KOPT-K1 (cell line): ENCODE measurements at regions not wholly inside any gene's neighbourhood (a gene's known extent, or its start where the extent isn't known, plus 50 kb on each side); places are given as distances from the start of the nearest gene placed in this dataset.

Experiments
- H3K27ac ChIP-seq: fragments of 200-600 bp; sonication (generic); 2 replicates; pipeline ENCODE4 v1.5.1; 2016; ENCODE audit warnings: antibody characterized with exemption, mild to moderate bottlenecking, low read depth, low read length; ENCODE audit not compliant: poor library complexity, severe bottlenecking
- H3K36me3 ChIP-seq: fragments of 200-600 bp; sonication (generic); 2 replicates; pipeline ENCODE4 v1.5.1; 2017; ENCODE audit warnings: antibody characterized with exemption, mild to moderate bottlenecking, low read length, moderate library complexity; ENCODE audit not compliant: insufficient read depth
- H3K9me3 ChIP-seq: fragments of 200-600 bp; sonication (generic); 2 replicates; pipeline ENCODE4 v1.5.1; 2017; ENCODE audit warnings: antibody characterized with exemption, low read length, mild to moderate bottlenecking; ENCODE audit not compliant: insufficient read depth, poor library complexity, severe bottlenecking

GRCh38 chr3:59256230-59256629 is 206.4 kb upstream of the CFAP20DC start:
- H3K36me3 ChIP-seq: no peaks in the 10 kb centered on the region
- H3K9me3 ChIP-seq: no peaks in the 10 kb centered on the region
- H3K27ac ChIP-seq: no peak overlapping the region

- no peaks in the 10 kb centered on the region for H3K36me3 ChIP-seq
- no peaks in the 10 kb centered on the region for H3K9me3 ChIP-seq
- H3K27ac ChIP-seq: no peak overlapping the region
Measured at GRCh38 chr3:59254976-59255375, 205.2 kb upstream of the CFAP20DC start.

GRCh38 chr3:59254433-59254832 is 204.6 kb upstream of the CFAP20DC start:
- Histone ChIP-seq H3K27ac (no peak overlapping the region), H3K9me3 (no peaks in the 10 kb centered on the region), H3K36me3 (no peaks in the 10 kb centered on the region)

- H3K9me3 ChIP-seq: no peaks in the 10 kb centered on the region
- no peak overlapping the region for H3K27ac ChIP-seq
- no peaks in the 10 kb centered on the region for H3K36me3 ChIP-seq
Measured at GRCh38 chr3:59253523-59253922, 203.7 kb upstream of the CFAP20DC start.

GRCh38 chr3:59251869-59252268 is 202.0 kb upstream of the CFAP20DC start:
- no peaks in the 10 kb centered on the region for H3K9me3 ChIP-seq
- no peak overlapping the region for H3K27ac ChIP-seq
- no peaks in the 10 kb centered on the region for H3K36me3 ChIP-seq

- no peak overlapping the region for H3K27ac ChIP-seq
- no peaks in the 10 kb centered on the region for H3K9me3 ChIP-seq
- H3K36me3 ChIP-seq: no peaks in the 10 kb centered on the region
Measured at GRCh38 chr3:59250600-59250999, 200.8 kb upstream of the CFAP20DC start.

- H3K36me3 ChIP-seq: no peaks in the 10 kb centered on the region
- H3K27ac ChIP-seq: no peak overlapping the region
- H3K9me3 ChIP-seq: no peaks in the 10 kb centered on the region
Measured at GRCh38 chr3:59249698-59250361, 200.0 kb upstream of the CFAP20DC start.

- Histone ChIP-seq H3K36me3 (no peaks in the 10 kb centered on the region), H3K9me3 (no peaks in the 10 kb centered on the region), H3K27ac (no peak overlapping the region)
Measured at GRCh38 chr3:59249004-59249403, 199.2 kb upstream of the CFAP20DC start.

GRCh38 chr3:59247402-59247841 is 197.6 kb upstream of the CFAP20DC start:
- H3K27ac ChIP-seq: no peak overlapping the region
- no peaks in the 10 kb centered on the region for H3K36me3 ChIP-seq
- H3K9me3 ChIP-seq: no peaks in the 10 kb centered on the region

- Histone ChIP-seq H3K27ac (no peak overlapping the region), H3K9me3 (no peaks in the 10 kb centered on the region), H3K36me3 (no peaks in the 10 kb centered on the region)
Measured at GRCh38 chr3:59246719-59247401, 197.0 kb upstream of the CFAP20DC start.

GRCh38 chr3:59245859-59246501 is 196.2 kb upstream of the CFAP20DC start:
- no peak overlapping the region for H3K27ac ChIP-seq
- no peaks in the 10 kb centered on the region for H3K36me3 ChIP-seq
- H3K9me3 ChIP-seq: no peaks in the 10 kb centered on the region

GRCh38 chr3:59245300-59245858 is 195.6 kb upstream of the CFAP20DC start:
- no peaks in the 10 kb centered on the region for H3K9me3 ChIP-seq
- no peak overlapping the region for H3K27ac ChIP-seq
- no peaks in the 10 kb centered on the region for H3K36me3 ChIP-seq

GRCh38 chr3:59244343-59244742 is 194.5 kb upstream of the CFAP20DC start:
- no peak overlapping the region for H3K27ac ChIP-seq

GRCh38 chr3:59243476-59243875 is 193.7 kb upstream of the CFAP20DC start:
- Histone ChIP-seq H3K27ac (no peak overlapping the region), H3K36me3 (no peaks in the 10 kb centered on the region), H3K9me3 (no peaks in the 10 kb centered on the region)

More at GRCh38 chr3:59244343-59244742, 194.5 kb upstream of the CFAP20DC start:
- Histone ChIP-seq H3K36me3 (no peaks in the 10 kb centered on the region), H3K9me3 (no peaks in the 10 kb centered on the region)

- Histone ChIP-seq H3K9me3 (no peaks in the 10 kb centered on the region), H3K27ac (no peak overlapping the region), H3K36me3 (no peaks in the 10 kb centered on the region)
Measured at GRCh38 chr3:59240666-59241255, 190.9 kb upstream of the CFAP20DC start.
